GM12873 (cell line): ENCODE measurements at regions not wholly inside any gene's neighbourhood (a gene's known extent, or its start where the extent isn't known, plus 50 kb on each side); places are given as distances from the start of the nearest gene placed in this dataset.

Source experiments
- CTCF ChIP-seq: IDR thresholded peaks from 2 replicates; pipeline ENCODE4 v1.5.1; 2012; ENCODE audit warnings: low read depth, mild to moderate bottlenecking, moderate library complexity, low read length, control low read depth; ENCODE audit not compliant: insufficient read depth; ENCODE audit errors: missing control alignments

GRCh38 chr13:80669112-80669511 is 328.2 kb upstream of the SPRY2 start:
- no peak for TF ChIP-seq CTCF

- TF ChIP-seq CTCF: no peak
Measured at GRCh38 chr13:80668452-80668851, 327.5 kb upstream of the SPRY2 start.

GRCh38 chr13:80666782-80667552 is 326.0 kb upstream of the SPRY2 start:
- no peak for TF ChIP-seq CTCF

GRCh38 chr13:80665792-80666333 is 324.9 kb upstream of the SPRY2 start:
- TF ChIP-seq CTCF: no peak

GRCh38 chr13:80664950-80665349 is 324.0 kb upstream of the SPRY2 start:
- no peak for TF ChIP-seq CTCF

GRCh38 chr13:80663788-80664187 is 322.9 kb upstream of the SPRY2 start:
- no peak for TF ChIP-seq CTCF

GRCh38 chr13:80658705-80659104 is 317.8 kb upstream of the SPRY2 start:
- TF ChIP-seq CTCF: no peak
